ENCODE measurements at regions not wholly inside any gene's neighbourhood (a gene's known extent, or its start where the extent isn't known, plus 50 kb on each side); places are given as distances from the start of the nearest gene placed in this dataset.

DNA sequence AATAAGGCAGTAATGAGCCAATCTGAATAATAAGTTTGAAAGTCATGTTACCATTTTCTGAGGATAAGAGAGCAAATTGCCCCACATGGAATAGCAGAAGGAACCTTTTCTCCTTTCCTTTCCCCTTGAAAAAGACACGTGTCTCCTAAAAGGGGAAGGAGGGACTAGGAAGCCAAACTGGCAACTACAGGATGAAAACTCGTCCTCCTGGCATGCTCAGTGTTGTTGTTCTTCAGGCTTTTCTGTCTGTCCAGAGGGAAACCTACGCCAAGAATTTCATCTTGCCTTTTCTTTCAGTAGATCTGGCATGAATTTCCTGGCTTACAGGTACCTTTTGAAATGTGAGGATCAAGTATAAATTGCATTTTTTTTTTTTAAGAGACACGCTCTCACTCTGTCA, 355.9 kb upstream of the TLE4 start:
- no CpG with 5 or more reads among the region's 4 CpGs for WGBS (ENCODE audit: insufficient coverage)
- no peaks in the 10 kb centered on the region for H3K9me3 ChIP-seq (replicated peaks in 1 of 2; ENCODE audit: control insufficient read depth in 1 of 2, insufficient read depth in 1 of 2, low read length in 2 of 2)
- Mint-ChIP-seq H3K27ac (peak overlapping the region in 2 of 7 donors; percentile 30 to 53), H3K4me3 (no peak overlapping the region), H3K4me1 (peaks cover 3% of the 10 kb centered on the region), H3K9me3 (peaks cover 0 to 2% (median 0%) of the 10 kb centered on the region in 7 donors), H3K27me3 (ENCODE audit: low read depth in 3 of 3) (peaks cover 0 to 1% (median 0%) of the 10 kb centered on the region in 3 donors), H3K36me3 (no peaks in the 10 kb centered on the region)
- H3K4me2 ChIP-seq (replicated peaks; ENCODE audit: extremely low read depth, low read length, poor library complexity, severe bottlenecking) = no peak overlapping the region
- H3K27me3 ChIP-seq (ENCODE audit: control insufficient read depth in 2 of 2, insufficient read depth in 2 of 2, low read length in 2 of 2) = no peaks in the 10 kb centered on the region
- peak in 1 of 3 donors; percentile 4 for DNase-seq
- H3K27ac ChIP-seq (ENCODE audit: low read depth in 1 of 2, low read length in 2 of 2) = no peak overlapping the region
- peaks cover 0 to 4% of the 10 kb centered on the region in 2 donors for H3K4me1 ChIP-seq (ENCODE audit: control insufficient read depth in 1 of 2, insufficient read depth in 2 of 2, low read length in 2 of 2)
- TF ChIP-seq, protein P1, sequence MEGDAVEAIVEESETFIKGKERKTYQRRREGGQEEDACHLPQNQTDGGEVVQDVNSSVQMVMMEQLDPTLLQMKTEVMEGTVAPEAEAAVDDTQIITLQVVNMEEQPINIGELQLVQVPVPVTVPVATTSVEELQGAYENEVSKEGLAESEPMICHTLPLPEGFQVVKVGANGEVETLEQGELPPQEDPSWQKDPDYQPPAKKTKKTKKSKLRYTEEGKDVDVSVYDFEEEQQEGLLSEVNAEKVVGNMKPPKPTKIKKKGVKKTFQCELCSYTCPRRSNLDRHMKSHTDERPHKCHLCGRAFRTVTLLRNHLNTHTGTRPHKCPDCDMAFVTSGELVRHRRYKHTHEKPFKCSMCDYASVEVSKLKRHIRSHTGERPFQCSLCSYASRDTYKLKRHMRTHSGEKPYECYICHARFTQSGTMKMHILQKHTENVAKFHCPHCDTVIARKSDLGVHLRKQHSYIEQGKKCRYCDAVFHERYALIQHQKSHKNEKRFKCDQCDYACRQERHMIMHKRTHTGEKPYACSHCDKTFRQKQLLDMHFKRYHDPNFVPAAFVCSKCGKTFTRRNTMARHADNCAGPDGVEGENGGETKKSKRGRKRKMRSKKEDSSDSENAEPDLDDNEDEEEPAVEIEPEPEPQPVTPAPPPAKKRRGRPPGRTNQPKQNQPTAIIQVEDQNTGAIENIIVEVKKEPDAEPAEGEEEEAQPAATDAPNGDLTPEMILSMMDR (IDR thresholded peaks at IDR 0.05) = no peak
- no peaks in the 10 kb centered on the region for H3K79me2 ChIP-seq (ENCODE audit: insufficient read depth, low read length)
- intact Hi-C loops (cut with micrococcal nuclease) = loop anchor here in 1 of 2 donors (1.0 kb wide), 1 partner anchor 21 kb away; no protein-coding TSS in a partner anchor
- no peaks in the 10 kb centered on the region for H3K36me3 ChIP-seq (replicated peaks in 1 of 2; ENCODE audit: control insufficient read depth in 1 of 2, insufficient read depth in 2 of 2, low read length in 2 of 2)
- no peak overlapping the region for H3K9ac ChIP-seq (ENCODE audit: insufficient read depth, low read length, poor library complexity, severe bottlenecking)
- no peak overlapping the region for H3K4me3 ChIP-seq (replicated peaks in 1 of 3; ENCODE audit: low read depth in 2 of 3, low read length in 3 of 3)
- H2AFZ ChIP-seq (ENCODE audit: insufficient read depth, low read depth, low read length, poor library complexity, severe bottlenecking) = no peak overlapping the region
- no peaks in the 10 kb centered on the region for H4K20me1 ChIP-seq (ENCODE audit: insufficient read depth, low read length)

DNA sequence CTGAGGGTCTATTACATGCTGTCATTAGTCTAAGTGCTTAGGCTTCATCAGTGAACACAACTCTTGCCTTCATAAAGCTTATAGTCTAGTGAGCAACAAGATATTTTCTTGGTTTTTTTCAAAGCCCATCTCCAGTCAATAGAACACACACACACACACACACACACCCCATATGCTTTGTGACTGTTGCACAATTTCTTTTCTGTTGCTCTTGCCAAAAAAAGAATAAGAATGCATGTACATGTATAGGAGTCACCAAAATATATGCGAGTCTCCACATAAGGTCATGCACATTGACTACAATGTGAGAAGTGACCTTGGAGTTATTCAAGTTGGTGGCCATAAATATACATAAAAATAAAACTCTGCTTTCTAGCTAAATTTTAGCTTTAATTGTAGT, 351.5 kb upstream of the TLE4 start:
- TF ChIP-seq, protein P1 (IDR thresholded peaks at IDR 0.05) = no peak
- peaks cover 3% of the 10 kb centered on the region for H3K4me1 Mint-ChIP-seq
- H3K9ac ChIP-seq (ENCODE audit: insufficient read depth, low read length, poor library complexity, severe bottlenecking) = no peak overlapping the region

More for the DNA sequence above, 351.5 kb upstream of the TLE4 start:
- Mint-ChIP-seq H3K9me3 (peaks cover 0 to 10% (median 2%) of the 10 kb centered on the region in 7 donors), H3K27me3 (ENCODE audit: low read depth in 3 of 3) (no peaks in the 10 kb centered on the region), H3K4me3 (no peak overlapping the region), H3K27ac (no peak overlapping the region), H3K36me3 (no peaks in the 10 kb centered on the region)
- peaks cover 0 to 9% of the 10 kb centered on the region in 2 donors for H3K9me3 ChIP-seq (replicated peaks in 1 of 2; ENCODE audit: control insufficient read depth in 1 of 2, insufficient read depth in 1 of 2, low read length in 2 of 2)
- no peaks in the 10 kb centered on the region for H3K36me3 ChIP-seq (replicated peaks in 1 of 2; ENCODE audit: control insufficient read depth in 1 of 2, insufficient read depth in 2 of 2, low read length in 2 of 2)
- no peaks in the 10 kb centered on the region for H4K20me1 ChIP-seq (ENCODE audit: insufficient read depth, low read length)
- no peak overlapping the region for H3K4me3 ChIP-seq (replicated peaks in 1 of 3; ENCODE audit: low read depth in 2 of 3, low read length in 3 of 3)
- no peak overlapping the region for H2AFZ ChIP-seq (ENCODE audit: insufficient read depth, low read depth, low read length, poor library complexity, severe bottlenecking)
- H3K27me3 ChIP-seq (ENCODE audit: control insufficient read depth in 2 of 2, insufficient read depth in 2 of 2, low read length in 2 of 2) = no peaks in the 10 kb centered on the region
- no peak overlapping the region for H3K27ac ChIP-seq (ENCODE audit: low read depth in 1 of 2, low read length in 2 of 2)
- no CpG with 5 or more reads among the region's 1 CpG for WGBS (ENCODE audit: insufficient coverage)
- H3K4me1 ChIP-seq (ENCODE audit: control insufficient read depth in 1 of 2, insufficient read depth in 2 of 2, low read length in 2 of 2) = peaks cover 0 to 4% of the 10 kb centered on the region in 2 donors
- intact Hi-C loops (cut with micrococcal nuclease) = no loop called here
- H3K79me2 ChIP-seq (ENCODE audit: insufficient read depth, low read length) = no peaks in the 10 kb centered on the region
- no peak for DNase-seq
- H3K4me2 ChIP-seq (replicated peaks; ENCODE audit: extremely low read depth, low read length, poor library complexity, severe bottlenecking) = no peak overlapping the region

Data from CD14-positive monocyte (primary cell).